Gastrocnemius medialis (tissue), 4 donors: ENCODE measurements at regions not wholly inside any gene's neighbourhood (a gene's known extent, or its start where the extent isn't known, plus 50 kb on each side); places are given as distances from the start of the nearest gene placed in this dataset.

ENCODE experiments used
- CTCF ChIP-seq, 5 experiments: fragments of 450-650 bp in 3 of 5; fragments of 200-600 bp in 2 of 5; sonication (generic) in 2 of 5; IDR thresholded peaks in 4 of 5; conservative IDR thresholded peaks in 1 of 5; 1 replicate in 4 of 5; 2 replicates in 1 of 5; pipeline ENCODE4 v1.5.1; 2016 to 2019; ENCODE audit warnings: antibody characterized with exemption in 5 of 5, mild to moderate bottlenecking in 3 of 5, moderate library complexity in 3 of 5
- POLR2A ChIP-seq, 2 donors: fragments of 450-650 bp; IDR thresholded peaks; one replicate each; pipeline ENCODE4 v1.6.1; 2017; ENCODE audit warnings: antibody characterized with exemption in 2 of 2, mild to moderate bottlenecking in 2 of 2, moderate library complexity in 2 of 2

DNA sequence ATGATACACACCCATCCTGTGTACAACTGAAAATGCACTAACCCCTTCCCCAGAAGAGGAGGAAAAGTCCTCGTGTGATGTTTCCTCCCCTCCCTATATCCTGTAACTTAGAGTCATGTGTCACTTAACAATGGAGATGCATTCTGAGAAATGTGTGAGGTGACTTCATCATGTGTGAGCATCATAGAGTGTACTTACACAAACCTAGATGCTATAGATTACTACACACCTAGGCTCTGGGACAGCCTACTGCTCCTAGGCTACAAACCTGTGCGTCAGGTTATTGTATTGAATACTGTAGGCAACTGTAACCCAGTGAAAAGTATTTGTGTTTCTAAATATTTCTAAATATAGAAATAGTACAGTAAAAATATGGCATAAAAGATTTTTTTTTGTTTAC is 98.6 kb upstream of the FAM180A start:
- TF ChIP-seq CTCF (IDR thresholded peaks at IDR 0.05 in 4 of 5, conservative IDR thresholded peaks at IDR 0.05 in 1 of 5) (no peak), POLR2A (IDR thresholded peaks at IDR 0.05) (no peak)
